Spleen (tissue), 7 donors: ENCODE measurements at regions not wholly inside any gene's neighbourhood (a gene's known extent, or its start where the extent isn't known, plus 50 kb on each side); places are given as distances from the start of the nearest gene placed in this dataset.

Source experiments
- POLR2A ChIP-seq, 3 donors: fragments of 450-650 bp; IDR thresholded peaks; one replicate each; pipeline ENCODE4 v1.5.1; 2017; ENCODE audit warnings: antibody characterized with exemption in 3 of 3, mild to moderate bottlenecking in 1 of 3
- POLR2AphosphoS5 ChIP-seq, 3 donors: sonication (generic); formaldehyde crosslinking; IDR thresholded peaks; one replicate each; pipeline ENCODE4 v1.5.1; 2017; ENCODE audit warnings: antibody characterized with exemption in 3 of 3
- TF ChIP-seq, protein P1 (sequence below), 11 experiments: fragments of 200-600 bp in 7 of 11; fragments of 450-650 bp in 4 of 11; sonication (generic) in 4 of 11; IDR thresholded peaks in 8 of 11; conservative IDR thresholded peaks in 3 of 11; 1 replicate in 7 of 11; 2 replicates in 4 of 11; pipeline versions ENCODE4 v1.4.0 to v1.8.0; 2016 to 2021; ENCODE audit warnings: antibody characterized with exemption in 11 of 11, inconsistent platforms in 4 of 11, mild to moderate bottlenecking in 1 of 11
- donor health status: DM: no; HTN: no; CAD: no; lungs with moderate emphysema.
- donor health status: DM: no; HTN: no; CAD: no.
- donor health status: DM: no; HTN: no; CAD: no.

DNA sequence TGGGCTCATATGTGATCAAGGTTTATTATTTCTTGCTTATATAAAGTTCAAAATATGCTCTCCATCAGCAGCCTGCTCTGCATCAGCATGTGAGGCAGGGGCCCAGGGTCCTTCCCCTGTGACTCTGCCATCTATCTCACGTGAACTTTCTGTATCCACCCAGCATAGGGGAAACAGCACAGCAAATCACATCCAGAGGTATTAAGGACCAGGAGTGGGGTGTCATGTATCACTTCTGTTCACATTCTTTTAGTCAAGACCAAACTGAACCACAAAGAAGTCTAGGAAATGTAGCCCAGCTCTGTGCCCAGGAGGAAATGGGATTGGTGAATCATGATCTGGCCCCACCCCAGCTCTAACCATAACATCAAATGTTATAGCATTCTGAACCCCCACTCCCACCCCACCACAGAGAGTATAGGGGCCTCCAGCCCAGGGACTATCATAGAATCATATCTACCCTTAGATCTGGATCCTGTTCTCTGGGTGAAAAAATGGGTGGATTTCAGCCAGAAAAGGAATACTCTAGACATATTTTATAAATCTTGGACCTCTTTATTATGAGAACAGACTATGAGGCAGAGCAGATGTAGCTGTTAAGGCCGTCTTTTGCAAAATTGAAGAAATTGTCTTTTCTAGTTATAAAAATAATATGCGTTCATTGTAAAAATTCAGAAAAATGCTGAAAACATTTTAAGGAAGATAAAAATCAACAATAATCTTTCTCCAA, 473.7 kb downstream of the ARHGEF28 start:
- TF ChIP-seq, protein P1, sequence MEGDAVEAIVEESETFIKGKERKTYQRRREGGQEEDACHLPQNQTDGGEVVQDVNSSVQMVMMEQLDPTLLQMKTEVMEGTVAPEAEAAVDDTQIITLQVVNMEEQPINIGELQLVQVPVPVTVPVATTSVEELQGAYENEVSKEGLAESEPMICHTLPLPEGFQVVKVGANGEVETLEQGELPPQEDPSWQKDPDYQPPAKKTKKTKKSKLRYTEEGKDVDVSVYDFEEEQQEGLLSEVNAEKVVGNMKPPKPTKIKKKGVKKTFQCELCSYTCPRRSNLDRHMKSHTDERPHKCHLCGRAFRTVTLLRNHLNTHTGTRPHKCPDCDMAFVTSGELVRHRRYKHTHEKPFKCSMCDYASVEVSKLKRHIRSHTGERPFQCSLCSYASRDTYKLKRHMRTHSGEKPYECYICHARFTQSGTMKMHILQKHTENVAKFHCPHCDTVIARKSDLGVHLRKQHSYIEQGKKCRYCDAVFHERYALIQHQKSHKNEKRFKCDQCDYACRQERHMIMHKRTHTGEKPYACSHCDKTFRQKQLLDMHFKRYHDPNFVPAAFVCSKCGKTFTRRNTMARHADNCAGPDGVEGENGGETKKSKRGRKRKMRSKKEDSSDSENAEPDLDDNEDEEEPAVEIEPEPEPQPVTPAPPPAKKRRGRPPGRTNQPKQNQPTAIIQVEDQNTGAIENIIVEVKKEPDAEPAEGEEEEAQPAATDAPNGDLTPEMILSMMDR (IDR thresholded peaks at IDR 0.05 in 8 of 11, conservative IDR thresholded peaks at IDR 0.05 in 3 of 11), result no peak
- no peak for TF ChIP-seq POLR2A (IDR thresholded peaks at IDR 0.05)
- no peak for TF ChIP-seq POLR2AphosphoS5 (IDR thresholded peaks at IDR 0.05)
